Nephron (organoid): ENCODE measurements at regions not wholly inside any gene's neighbourhood (a gene's known extent, or its start where the extent isn't known, plus 50 kb on each side); places are given as distances from the start of the nearest gene placed in this dataset.

Experiments used
- H3K27ac Mint-ChIP-seq, 3 experiments: 2 replicates each; pipeline ENCODE4 v1.8.0; 2020; ENCODE audit warnings: mixed read lengths in 3 of 3, mild to moderate bottlenecking in 2 of 3, moderate library complexity in 1 of 3
- H3K27me3 Mint-ChIP-seq: 2 replicates; pipeline ENCODE4 v1.8.0; 2021; ENCODE audit warnings: low read depth, mild to moderate bottlenecking, moderate library complexity, mixed read lengths
- H3K36me3 Mint-ChIP-seq: 2 replicates; pipeline ENCODE4 v1.8.0; 2020; ENCODE audit warnings: low read depth, mixed read lengths
- H3K4me1 Mint-ChIP-seq: 2 replicates; pipeline ENCODE4 v1.8.0; 2020; ENCODE audit warnings: mixed read lengths
- H3K4me3 Mint-ChIP-seq, 3 experiments: 2 replicates each; pipeline ENCODE4 v1.8.0; 2020; ENCODE audit warnings: mild to moderate bottlenecking in 3 of 3, mixed read lengths in 3 of 3, moderate library complexity in 2 of 3
- H3K9me3 Mint-ChIP-seq: 2 replicates; pipeline ENCODE4 v1.8.0; 2020; ENCODE audit warnings: mixed read lengths
- TF ChIP-seq, protein P1 (sequence below), 3 experiments: fragments of 200-600 bp; sonication (generic); IDR thresholded peaks; one replicate each; pipeline ENCODE4 v1.5.0; 2021; ENCODE audit warnings: antibody characterized with exemption in 3 of 3; ENCODE audit not compliant: unreplicated experiment in 3 of 3

DNA sequence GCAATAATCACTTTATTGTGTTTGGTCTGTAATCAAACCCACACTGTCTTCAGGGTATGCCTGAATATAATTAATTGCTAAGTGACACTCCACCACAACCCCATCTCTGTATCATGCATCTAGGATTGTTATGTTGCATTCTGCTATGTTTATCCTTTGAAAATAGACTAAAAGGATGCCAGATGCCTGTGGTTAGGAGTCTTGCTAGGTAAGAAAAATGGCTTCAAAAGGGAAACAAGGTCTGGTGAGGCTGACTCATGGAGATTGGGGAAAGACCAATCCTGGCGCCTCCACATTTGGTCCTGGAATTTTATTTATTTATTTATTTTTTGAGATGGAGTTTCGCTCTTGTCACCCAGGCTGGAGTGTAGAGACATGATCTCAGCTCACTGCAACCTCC lies 360.5 kb upstream of the SLC7A11 start:
- H3K4me3 Mint-ChIP-seq, result no peak overlapping the region
- no peaks in the 10 kb centered on the region for H3K36me3 Mint-ChIP-seq
- TF ChIP-seq, protein P1, sequence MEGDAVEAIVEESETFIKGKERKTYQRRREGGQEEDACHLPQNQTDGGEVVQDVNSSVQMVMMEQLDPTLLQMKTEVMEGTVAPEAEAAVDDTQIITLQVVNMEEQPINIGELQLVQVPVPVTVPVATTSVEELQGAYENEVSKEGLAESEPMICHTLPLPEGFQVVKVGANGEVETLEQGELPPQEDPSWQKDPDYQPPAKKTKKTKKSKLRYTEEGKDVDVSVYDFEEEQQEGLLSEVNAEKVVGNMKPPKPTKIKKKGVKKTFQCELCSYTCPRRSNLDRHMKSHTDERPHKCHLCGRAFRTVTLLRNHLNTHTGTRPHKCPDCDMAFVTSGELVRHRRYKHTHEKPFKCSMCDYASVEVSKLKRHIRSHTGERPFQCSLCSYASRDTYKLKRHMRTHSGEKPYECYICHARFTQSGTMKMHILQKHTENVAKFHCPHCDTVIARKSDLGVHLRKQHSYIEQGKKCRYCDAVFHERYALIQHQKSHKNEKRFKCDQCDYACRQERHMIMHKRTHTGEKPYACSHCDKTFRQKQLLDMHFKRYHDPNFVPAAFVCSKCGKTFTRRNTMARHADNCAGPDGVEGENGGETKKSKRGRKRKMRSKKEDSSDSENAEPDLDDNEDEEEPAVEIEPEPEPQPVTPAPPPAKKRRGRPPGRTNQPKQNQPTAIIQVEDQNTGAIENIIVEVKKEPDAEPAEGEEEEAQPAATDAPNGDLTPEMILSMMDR (IDR thresholded peaks at IDR 0.05; ENCODE audit: unreplicated experiment in 3 of 3), result no peak
- H3K9me3 Mint-ChIP-seq, result peaks cover 36% of the 10 kb centered on the region
- H3K27me3 Mint-ChIP-seq, result no peaks in the 10 kb centered on the region
- H3K27ac Mint-ChIP-seq, result no peak overlapping the region
- peaks cover 16% of the 10 kb centered on the region for H3K4me1 Mint-ChIP-seq

DNA sequence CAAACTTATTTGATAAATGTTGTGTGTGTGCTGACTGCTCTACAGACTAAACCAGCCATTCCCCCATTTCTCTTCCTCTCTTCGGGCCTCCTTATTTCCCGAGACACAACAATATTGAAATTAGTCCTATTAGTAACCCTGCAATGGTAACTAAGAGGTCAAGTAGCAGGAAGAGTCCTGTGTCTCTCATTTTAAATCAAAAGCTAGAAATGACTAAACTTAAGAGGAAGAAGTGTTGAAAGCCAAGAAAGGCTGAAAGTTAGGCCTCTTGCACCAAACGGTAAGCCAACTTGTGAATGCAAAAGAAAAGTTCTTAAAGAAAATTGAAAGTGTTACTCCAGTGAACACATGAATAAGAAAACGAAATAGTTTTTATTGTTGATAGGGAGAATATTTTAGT lies 357.8 kb upstream of the SLC7A11 start:
- Mint-ChIP-seq H3K4me3 (no peak overlapping the region), H3K4me1 (peaks cover 31% of the 10 kb centered on the region), H3K27ac (peak overlapping the region in 1 of 3 experiments; percentile 41), H3K9me3 (peaks cover 20% of the 10 kb centered on the region), H3K27me3 (no peaks in the 10 kb centered on the region), H3K36me3 (no peaks in the 10 kb centered on the region)
- TF ChIP-seq, protein P1 (IDR thresholded peaks at IDR 0.05; ENCODE audit: unreplicated experiment in 3 of 3), result no peak

DNA sequence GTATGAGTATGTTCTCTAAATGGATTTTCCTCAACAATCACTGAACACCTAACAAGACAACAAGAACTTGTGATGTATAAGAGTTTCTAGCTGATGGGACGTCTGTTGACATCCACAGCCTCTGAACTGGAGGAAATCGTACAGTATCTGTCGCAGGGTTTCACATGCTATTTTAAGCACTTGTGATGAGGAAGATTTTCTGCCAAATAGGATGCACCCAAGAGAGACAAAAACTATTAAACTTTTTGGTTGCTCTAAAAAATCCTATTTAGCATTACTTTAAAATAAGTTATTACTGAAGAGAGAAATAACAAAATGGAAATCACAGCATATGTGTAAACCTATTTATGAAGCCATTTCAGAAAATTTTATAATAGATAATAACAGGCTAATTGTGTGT lies 356.1 kb upstream of the SLC7A11 start:
- TF ChIP-seq, protein P1 (IDR thresholded peaks at IDR 0.05; ENCODE audit: unreplicated experiment in 3 of 3), result no peak
- H3K27ac Mint-ChIP-seq, result peak overlapping the region in 2 of 3 experiments; percentile 36 to 95
- no peaks in the 10 kb centered on the region for H3K36me3 Mint-ChIP-seq
- no peak overlapping the region for H3K4me3 Mint-ChIP-seq
- peaks cover 16% of the 10 kb centered on the region for H3K9me3 Mint-ChIP-seq
- H3K27me3 Mint-ChIP-seq, result no peaks in the 10 kb centered on the region
- peaks cover 35% of the 10 kb centered on the region for H3K4me1 Mint-ChIP-seq

DNA sequence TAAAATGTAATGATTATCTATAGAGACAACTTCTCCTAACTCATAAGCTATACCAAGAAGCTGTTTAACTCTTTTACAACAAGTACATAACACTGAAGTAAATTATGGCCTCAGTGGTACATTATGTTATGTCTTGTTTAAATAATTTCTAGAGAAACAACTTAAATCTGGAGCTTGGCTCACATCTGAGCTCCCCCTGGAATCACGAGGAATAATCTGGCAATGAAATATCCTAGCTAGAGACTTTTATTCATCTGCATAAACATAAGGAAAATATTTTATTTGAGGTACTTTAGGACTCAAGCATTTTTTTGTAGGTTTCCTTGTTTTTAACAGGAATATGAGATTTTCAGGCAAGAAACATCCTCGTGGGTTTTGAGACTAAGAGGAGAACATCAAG lies 354.7 kb upstream of the SLC7A11 start:
- Mint-ChIP-seq H3K36me3 (no peaks in the 10 kb centered on the region), H3K27me3 (no peaks in the 10 kb centered on the region), H3K9me3 (peaks cover 15% of the 10 kb centered on the region), H3K4me3 (peak overlapping the region in 1 of 3 experiments; percentile 0), H3K4me1 (peaks cover 48% of the 10 kb centered on the region), H3K27ac (peak overlapping the region in 2 of 3 experiments; percentile 90 to 95)
- TF ChIP-seq, protein P1 (IDR thresholded peaks at IDR 0.05; ENCODE audit: unreplicated experiment in 3 of 3), result no peak

DNA sequence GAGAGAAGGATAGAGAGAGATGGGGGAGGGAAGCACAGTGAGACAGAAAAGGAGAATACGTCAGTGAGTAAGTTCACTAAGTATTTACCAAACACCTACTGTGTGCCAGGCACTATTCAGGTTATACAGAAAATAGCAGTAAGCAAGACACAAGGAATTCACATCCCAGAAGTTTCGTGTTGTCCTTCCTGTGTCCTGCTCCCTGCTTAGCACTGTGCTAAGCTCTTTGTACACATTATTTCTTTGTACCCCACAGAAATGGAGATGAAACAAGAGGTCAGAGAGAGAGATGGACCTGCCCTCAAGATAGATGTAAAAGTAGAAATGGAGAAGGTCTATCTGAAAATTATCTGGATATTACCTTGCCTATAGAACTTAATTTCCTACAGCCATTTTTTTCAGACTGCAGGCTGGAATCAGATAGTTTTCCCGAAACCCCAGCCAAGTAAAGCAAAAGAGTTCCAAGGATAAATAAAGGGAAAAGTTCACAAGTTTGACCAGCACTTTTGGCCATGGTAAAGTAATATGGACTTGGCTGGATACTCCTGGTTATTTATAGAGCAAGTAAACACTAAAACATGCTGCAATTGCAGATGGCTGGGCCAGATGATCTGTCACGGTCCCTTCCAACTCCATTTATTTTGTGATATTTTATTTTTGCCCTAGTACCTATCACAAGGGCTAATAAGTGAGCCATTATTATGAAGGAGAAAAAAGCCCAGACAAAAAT lies 353.7 kb upstream of the SLC7A11 start:
- H3K4me3 Mint-ChIP-seq, result peak overlapping the region in 1 of 3 experiments; percentile 21
- H3K4me1 Mint-ChIP-seq, result peaks cover 51% of the 10 kb centered on the region
- no peaks in the 10 kb centered on the region for H3K27me3 Mint-ChIP-seq
- peaks cover 8% of the 10 kb centered on the region for H3K9me3 Mint-ChIP-seq
- H3K27ac Mint-ChIP-seq, result peak overlapping the region; percentile 60 to 95 (median 90)
- TF ChIP-seq, protein P1 (IDR thresholded peaks at IDR 0.05; ENCODE audit: unreplicated experiment in 3 of 3), result no peak
- no peaks in the 10 kb centered on the region for H3K36me3 Mint-ChIP-seq

DNA sequence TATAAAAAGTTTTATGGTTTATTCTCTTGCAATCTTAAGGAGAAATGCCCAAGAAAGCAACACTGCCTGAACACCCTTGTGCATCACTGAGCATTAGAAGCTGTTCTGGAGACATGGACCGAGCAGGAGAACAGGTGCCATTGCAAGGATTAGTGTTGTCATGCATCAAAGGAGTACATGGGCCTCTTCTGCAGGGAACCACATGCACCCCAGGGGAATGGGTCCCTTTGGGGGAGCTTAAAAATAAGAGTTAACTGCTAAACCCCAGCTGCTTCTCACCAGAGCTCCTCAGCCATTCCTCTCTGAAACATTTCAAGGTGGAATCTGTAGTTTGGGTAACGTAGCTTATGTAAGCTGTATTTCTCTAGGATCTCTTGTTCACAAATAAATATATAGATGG lies 353.0 kb upstream of the SLC7A11 start:
- peak overlapping the region; percentile 60 to 95 (median 90) for H3K27ac Mint-ChIP-seq
- peaks cover 4% of the 10 kb centered on the region for H3K9me3 Mint-ChIP-seq
- no peaks in the 10 kb centered on the region for H3K36me3 Mint-ChIP-seq
- TF ChIP-seq, protein P1 (IDR thresholded peaks at IDR 0.05; ENCODE audit: unreplicated experiment in 3 of 3), result no peak
- H3K4me3 Mint-ChIP-seq, result no peak overlapping the region
- peaks cover 51% of the 10 kb centered on the region for H3K4me1 Mint-ChIP-seq
- H3K27me3 Mint-ChIP-seq, result no peaks in the 10 kb centered on the region
